Ovary (tissue), 7 donors: ENCODE measurements at regions not wholly inside any gene's neighbourhood (a gene's known extent, or its start where the extent isn't known, plus 50 kb on each side); places are given as distances from the start of the nearest gene placed in this dataset.

Experiments used
- DNase-seq, 5 donors: peaks; one replicate each; pipeline ENCODE4 v3.0.0-alpha.2; 2019 to 2020
- H3K27ac ChIP-seq, 2 donors: fragments of 200-600 bp; one replicate each; pipeline versions ENCODE4 v1.5.1 to v1.8.0; 2019 to 2022
- H3K27me3 ChIP-seq: fragments of 200-600 bp; one replicate; pipeline ENCODE4 v1.8.0; 2022
- H3K36me3 ChIP-seq: fragments of 200-600 bp; sonication (generic); one replicate; pipeline ENCODE4 v1.5.1; 2019
- H3K4me1 ChIP-seq: one replicate; pipeline ENCODE4 v1.8.1; 2013; ENCODE audit warnings: mild to moderate bottlenecking, moderate library complexity; ENCODE audit not compliant: insufficient read depth
- H3K4me3 ChIP-seq: fragments of 200-600 bp; sonication (generic); one replicate; pipeline ENCODE4 v1.5.1; 2017
- H3K9me3 ChIP-seq, 2 donors: fragments of 200-600 bp in 1 of 2; sonication (generic) in 1 of 2; one replicate each; pipeline versions ENCODE4 v1.5.1 to v1.8.1; 2013 to 2019; ENCODE audit warnings: mild to moderate bottlenecking in 1 of 2, moderate library complexity in 1 of 2
- EP300 ChIP-seq: sonication (generic); formaldehyde crosslinking; IDR thresholded peaks from one replicate; pipeline ENCODE4 v1.6.1; 2017; ENCODE audit warnings: antibody characterized with exemption
- POLR2A ChIP-seq: fragments of 450-650 bp; IDR thresholded peaks from one replicate; pipeline ENCODE4 v1.6.1; 2017; ENCODE audit warnings: antibody characterized with exemption, mild to moderate bottlenecking, moderate library complexity
- WGBS, 3 donors: extraction: QIAGEN DNeasy Blood & Tissue Kit in 1 of 3; methylation state at CpG; one replicate each; pipeline versions ENCODE4 v1.1.5 to v1.1.7; 2013 to 2017; 5-methylcytosine and 5-hydroxymethylcytosine counted together
- intact Hi-C, 4 donors: fragments of 100-400 bp; cut with DNase I; formaldehyde crosslinking; loops; one replicate each; pipeline versions ENCODE4 v1.11.0 to v1.15.1; 2022 to 2023
- TF ChIP-seq, protein P1 (sequence below), 3 donors: fragments of 450-650 bp in 2 of 3; fragments of 200-600 bp in 1 of 3; IDR thresholded peaks; one replicate each; pipeline versions ENCODE4 v1.5.1 to v1.8.0; 2016 to 2022; ENCODE audit warnings: antibody characterized with exemption in 3 of 3, mild to moderate bottlenecking in 1 of 3
- donor health status: DM: no; HTN: no; CAD: no; lungs with moderate emphysema.
- donor health status: DM: no; HTN: no; CAD: no.
- donor health status: Bipolar disorder and iron deficiency.
- donor health status: DM: no; HTN: no; CAD: no.
- donor health status: DM: yes; HTN: yes; CAD: no.

DNA sequence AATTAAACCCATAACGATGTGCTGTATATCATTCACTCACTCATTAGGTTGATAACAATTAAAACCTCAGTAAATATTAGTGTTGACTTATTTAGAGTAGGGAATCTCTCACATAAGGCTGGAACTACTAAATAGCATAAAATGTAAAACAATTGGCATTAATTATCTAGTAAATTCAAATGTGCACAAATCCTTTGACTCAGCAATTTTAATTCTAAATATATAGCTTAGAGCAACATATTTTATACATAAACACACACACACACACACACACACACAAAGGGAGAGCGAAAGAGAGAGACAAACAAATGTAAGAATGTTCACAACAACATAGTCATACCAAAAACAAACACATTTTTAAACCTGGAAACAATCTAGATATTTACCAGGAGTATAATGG is 443.1 kb upstream of the KCNH7 start:
- H3K27ac ChIP-seq: no peak overlapping the region
- intact Hi-C loops: no loop called here
- H3K27me3 ChIP-seq: no peaks in the 10 kb centered on the region
- H3K4me1 ChIP-seq: no peaks in the 10 kb centered on the region
- TF ChIP-seq, protein P1, sequence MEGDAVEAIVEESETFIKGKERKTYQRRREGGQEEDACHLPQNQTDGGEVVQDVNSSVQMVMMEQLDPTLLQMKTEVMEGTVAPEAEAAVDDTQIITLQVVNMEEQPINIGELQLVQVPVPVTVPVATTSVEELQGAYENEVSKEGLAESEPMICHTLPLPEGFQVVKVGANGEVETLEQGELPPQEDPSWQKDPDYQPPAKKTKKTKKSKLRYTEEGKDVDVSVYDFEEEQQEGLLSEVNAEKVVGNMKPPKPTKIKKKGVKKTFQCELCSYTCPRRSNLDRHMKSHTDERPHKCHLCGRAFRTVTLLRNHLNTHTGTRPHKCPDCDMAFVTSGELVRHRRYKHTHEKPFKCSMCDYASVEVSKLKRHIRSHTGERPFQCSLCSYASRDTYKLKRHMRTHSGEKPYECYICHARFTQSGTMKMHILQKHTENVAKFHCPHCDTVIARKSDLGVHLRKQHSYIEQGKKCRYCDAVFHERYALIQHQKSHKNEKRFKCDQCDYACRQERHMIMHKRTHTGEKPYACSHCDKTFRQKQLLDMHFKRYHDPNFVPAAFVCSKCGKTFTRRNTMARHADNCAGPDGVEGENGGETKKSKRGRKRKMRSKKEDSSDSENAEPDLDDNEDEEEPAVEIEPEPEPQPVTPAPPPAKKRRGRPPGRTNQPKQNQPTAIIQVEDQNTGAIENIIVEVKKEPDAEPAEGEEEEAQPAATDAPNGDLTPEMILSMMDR (IDR thresholded peaks at IDR 0.05): no peak
- TF ChIP-seq EP300 (no peak), POLR2A (no peak)
- H3K4me3 ChIP-seq: no peak overlapping the region
- H3K36me3 ChIP-seq: no peaks in the 10 kb centered on the region
- 52 to 79% (median 62%) methylated on average over 2 of the region's 2 CpGs for WGBS, 3 donors
- no peaks in the 10 kb centered on the region for H3K9me3 ChIP-seq
- DNase-seq: no peak

DNA sequence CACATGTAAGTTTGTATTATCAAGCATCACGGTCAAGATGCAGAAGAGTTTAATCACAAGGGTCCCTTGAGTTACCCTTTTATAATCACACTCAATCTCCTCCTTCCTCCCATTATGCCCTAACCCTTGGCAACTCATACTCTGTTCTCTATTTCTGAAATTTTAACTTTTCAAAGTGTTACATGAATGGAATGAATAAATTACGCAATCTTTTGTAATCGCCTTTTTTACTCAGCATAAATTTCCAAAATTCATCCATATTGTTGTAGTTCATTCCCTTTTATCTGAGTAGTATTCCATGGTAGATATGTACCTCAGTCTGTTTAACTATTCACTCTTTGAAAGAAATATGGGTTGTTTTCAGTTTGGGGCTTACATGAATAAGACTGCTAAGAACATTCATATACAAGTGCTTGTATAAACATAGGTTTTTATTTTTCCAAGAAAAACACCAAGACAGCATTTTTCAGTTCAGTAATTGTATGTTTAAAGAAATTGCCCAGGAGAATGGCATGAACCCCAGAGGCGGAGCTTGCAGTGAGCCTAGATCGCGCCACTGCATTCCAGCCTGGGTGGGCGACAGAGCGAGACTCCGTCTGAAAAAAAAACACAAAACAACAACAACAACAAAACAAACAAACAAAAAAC is 430.9 kb upstream of the KCNH7 start:
- WGBS, 3 donors: 88 to 90% (median 89%) methylated on average over 9 of the region's 9 CpGs

DNA sequence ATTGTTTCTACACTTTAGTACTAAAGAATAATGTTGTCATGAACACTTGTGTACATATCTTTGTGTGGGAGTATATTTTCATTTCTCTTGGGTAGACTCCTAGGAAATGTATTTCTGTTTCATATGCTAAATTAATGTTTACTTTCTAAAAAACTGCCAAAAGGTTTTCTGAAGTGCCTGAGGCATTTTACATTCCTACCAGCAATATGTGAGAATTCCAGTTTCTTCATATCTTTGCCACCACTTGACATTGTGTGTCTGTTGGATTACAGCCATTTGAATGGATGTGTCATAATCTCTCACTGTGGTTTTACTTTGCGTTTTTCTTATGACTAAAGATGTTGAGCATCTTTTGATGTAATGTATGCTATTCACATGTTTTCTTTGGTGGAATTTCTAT is 428.2 kb upstream of the KCNH7 start:
- 11 to 25% (median 20%) methylated on average over 1 of the region's 1 CpG for WGBS, 3 donors
- intact Hi-C loops: no loop called here
- no peak overlapping the region for H3K27ac ChIP-seq
- DNase-seq: no peak
- H3K4me3 ChIP-seq: no peak overlapping the region
- H3K36me3 ChIP-seq: no peaks in the 10 kb centered on the region
- no peaks in the 10 kb centered on the region for H3K4me1 ChIP-seq
- H3K9me3 ChIP-seq: no peaks in the 10 kb centered on the region
- TF ChIP-seq, protein P1 (IDR thresholded peaks at IDR 0.05): no peak
- TF ChIP-seq POLR2A (no peak), EP300 (no peak)
- H3K27me3 ChIP-seq: no peaks in the 10 kb centered on the region

More for the DNA sequence above, 430.9 kb upstream of the KCNH7 start:
- Histone ChIP-seq H3K36me3 (no peaks in the 10 kb centered on the region), H3K4me1 (no peaks in the 10 kb centered on the region), H3K9me3 (no peaks in the 10 kb centered on the region), H3K27me3 (no peaks in the 10 kb centered on the region), H3K4me3 (no peak overlapping the region), H3K27ac (no peak overlapping the region)
- TF ChIP-seq POLR2A (no peak), EP300 (no peak)
- intact Hi-C loops: no loop called here
- no peak for DNase-seq

DNA sequence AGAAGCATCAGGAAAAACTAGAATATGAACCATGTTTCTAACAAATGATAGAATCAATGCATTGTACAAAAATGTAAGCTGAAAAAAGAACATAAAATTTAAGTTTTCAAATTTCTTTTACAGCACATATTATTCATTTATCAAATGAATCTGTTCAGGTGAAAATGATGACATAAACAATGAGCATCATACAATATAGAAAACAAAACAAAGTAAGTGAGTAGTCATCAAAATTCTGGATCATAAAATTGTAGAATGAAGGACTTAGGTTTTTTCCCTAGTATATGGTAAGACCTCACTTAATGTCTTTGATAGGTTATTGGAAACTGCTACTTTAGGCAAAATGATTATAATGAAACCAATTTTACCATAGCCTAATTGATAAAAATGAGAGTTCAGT is 427.0 kb upstream of the KCNH7 start:
- Histone ChIP-seq H3K4me3 (no peak overlapping the region), H3K4me1 (no peaks in the 10 kb centered on the region), H3K27me3 (no peaks in the 10 kb centered on the region), H3K27ac (no peak overlapping the region), H3K36me3 (no peaks in the 10 kb centered on the region), H3K9me3 (no peaks in the 10 kb centered on the region)
- intact Hi-C loops: no loop called here
- TF ChIP-seq, protein P1 (IDR thresholded peaks at IDR 0.05): no peak
- TF ChIP-seq EP300 (no peak), POLR2A (no peak)
- no peak for DNase-seq

DNA sequence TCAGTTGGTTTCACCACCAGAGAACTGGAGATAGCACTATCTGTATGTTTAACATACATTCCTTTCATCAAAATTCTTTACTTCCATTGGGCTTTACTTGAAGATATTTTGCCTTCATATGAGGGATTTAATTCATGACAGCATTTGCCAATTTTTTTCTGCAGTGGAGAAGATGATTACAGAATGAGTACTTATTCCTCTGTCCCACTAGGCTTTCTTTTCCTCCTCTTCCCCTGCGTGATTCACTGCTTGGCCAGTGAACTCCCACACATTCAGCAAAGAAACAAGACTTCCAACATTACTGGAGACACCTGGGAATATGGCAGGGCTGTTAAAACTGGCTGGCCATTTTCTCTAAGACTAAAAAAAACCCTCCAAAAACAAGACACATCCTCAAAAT is 425.8 kb upstream of the KCNH7 start:
- no peaks in the 10 kb centered on the region for H3K9me3 ChIP-seq
- H3K4me3 ChIP-seq: no peak overlapping the region
- no peak overlapping the region for H3K27ac ChIP-seq
- intact Hi-C loops: no loop called here
- no peaks in the 10 kb centered on the region for H3K36me3 ChIP-seq
- no peak for DNase-seq
- no peaks in the 10 kb centered on the region for H3K4me1 ChIP-seq
- TF ChIP-seq POLR2A (no peak), EP300 (no peak)
- TF ChIP-seq, protein P1 (IDR thresholded peaks at IDR 0.05): no peak
- no peaks in the 10 kb centered on the region for H3K27me3 ChIP-seq
- WGBS, 3 donors: 0 to 2% (median 2%) methylated on average over 1 of the region's 1 CpG
